ENCODE measurements at regions not wholly inside any gene's neighbourhood (a gene's known extent, or its start where the extent isn't known, plus 50 kb on each side); places are given as distances from the start of the nearest gene placed in this dataset.

GRCh38 chr1:102593276-102593675 is 515.0 kb downstream of the COL11A1 start:
- Histone ChIP-seq H3K4me3 (ENCODE audit: control insufficient read depth in 2 of 3, extremely low read depth in 1 of 3, insufficient read depth in 2 of 3, low read depth in 1 of 3, low read length in 3 of 3) (no peak overlapping the region), H2AFZ (ENCODE audit: control insufficient read depth, low read length) (no peak overlapping the region), H3K27me3 (ENCODE audit: control insufficient read depth, extremely low read depth, insufficient read depth, low read length) (no peaks in the 10 kb centered on the region), H3K27ac (ENCODE audit: control insufficient read depth, insufficient read depth, low read length) (no peak overlapping the region), H3K4me1 (ENCODE audit: control insufficient read depth, extremely low read depth, insufficient read depth, low read length) (no peaks in the 10 kb centered on the region), H3K36me3 (ENCODE audit: control insufficient read depth in 2 of 2, extremely low read depth in 1 of 2, insufficient read depth in 2 of 2, low read length in 2 of 2) (no peaks in the 10 kb centered on the region), H4K20me1 (ENCODE audit: control insufficient read depth, extremely low read depth, insufficient read depth, low read length) (no peaks in the 10 kb centered on the region), H3K9me3 (ENCODE audit: control insufficient read depth, low read depth, low read length) (no peaks in the 10 kb centered on the region), H3K4me2 (ENCODE audit: control insufficient read depth, extremely low read depth, insufficient read depth, low read depth, low read length) (no peak overlapping the region), H3K9ac (ENCODE audit: control insufficient read depth, extremely low read depth, insufficient read depth, low read length) (no peak overlapping the region), H3K9me1 (ENCODE audit: control insufficient read depth, extremely low read depth, insufficient read depth, low read length) (no peaks in the 10 kb centered on the region), H3K79me2 (ENCODE audit: control insufficient read depth, insufficient read depth, low read length) (no peaks in the 10 kb centered on the region)
- dilution Hi-C loops (cut with MboI; ENCODE audit: extremely low pct_ligation_motif_present, low sequenced_read_pairs) = no loop called here
- no peak for FAIRE-seq
- TF ChIP-seq, protein P1, sequence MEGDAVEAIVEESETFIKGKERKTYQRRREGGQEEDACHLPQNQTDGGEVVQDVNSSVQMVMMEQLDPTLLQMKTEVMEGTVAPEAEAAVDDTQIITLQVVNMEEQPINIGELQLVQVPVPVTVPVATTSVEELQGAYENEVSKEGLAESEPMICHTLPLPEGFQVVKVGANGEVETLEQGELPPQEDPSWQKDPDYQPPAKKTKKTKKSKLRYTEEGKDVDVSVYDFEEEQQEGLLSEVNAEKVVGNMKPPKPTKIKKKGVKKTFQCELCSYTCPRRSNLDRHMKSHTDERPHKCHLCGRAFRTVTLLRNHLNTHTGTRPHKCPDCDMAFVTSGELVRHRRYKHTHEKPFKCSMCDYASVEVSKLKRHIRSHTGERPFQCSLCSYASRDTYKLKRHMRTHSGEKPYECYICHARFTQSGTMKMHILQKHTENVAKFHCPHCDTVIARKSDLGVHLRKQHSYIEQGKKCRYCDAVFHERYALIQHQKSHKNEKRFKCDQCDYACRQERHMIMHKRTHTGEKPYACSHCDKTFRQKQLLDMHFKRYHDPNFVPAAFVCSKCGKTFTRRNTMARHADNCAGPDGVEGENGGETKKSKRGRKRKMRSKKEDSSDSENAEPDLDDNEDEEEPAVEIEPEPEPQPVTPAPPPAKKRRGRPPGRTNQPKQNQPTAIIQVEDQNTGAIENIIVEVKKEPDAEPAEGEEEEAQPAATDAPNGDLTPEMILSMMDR (optimal IDR thresholded peaks at IDR 0.05 in 1 of 3, IDR thresholded peaks at IDR 0.05 in 1 of 3, conservative IDR thresholded peaks at IDR 0.05 in 1 of 3; ENCODE audit: extremely low read depth in 1 of 3, insufficient read depth in 2 of 3, low read length in 3 of 3) = no peak
- TF ChIP-seq EZH2 (IDR thresholded peaks at IDR 0.05; ENCODE audit: low read length) = no peak
- DNase-seq (ENCODE audit: low read depth, low spot score) = no peak

DNA sequence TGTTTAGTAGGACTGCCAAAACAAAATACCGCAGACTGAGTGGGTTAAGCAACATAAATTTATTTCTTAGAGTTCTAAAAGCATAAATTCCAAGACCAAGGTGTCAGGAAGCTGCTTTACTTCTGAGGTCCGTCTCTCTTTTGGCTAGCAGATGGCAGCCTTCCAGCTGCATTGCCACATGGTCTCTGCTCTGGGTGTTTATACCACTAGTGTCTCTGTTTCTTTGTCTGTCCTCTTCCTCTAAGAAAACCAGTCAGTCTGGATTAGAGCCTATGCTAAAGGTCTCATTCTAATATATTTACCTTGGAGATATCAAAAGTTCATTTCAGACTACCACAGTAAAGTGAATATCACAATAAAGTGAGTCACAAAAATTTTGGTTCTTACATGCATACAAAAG is 519.8 kb downstream of the COL11A1 start:
- Histone ChIP-seq H3K9me1 (ENCODE audit: control insufficient read depth, extremely low read depth, insufficient read depth, low read length) (no peaks in the 10 kb centered on the region), H3K36me3 (ENCODE audit: control insufficient read depth in 2 of 2, extremely low read depth in 1 of 2, insufficient read depth in 2 of 2, low read length in 2 of 2) (no peaks in the 10 kb centered on the region), H3K4me2 (ENCODE audit: control insufficient read depth, extremely low read depth, insufficient read depth, low read depth, low read length) (no peak overlapping the region), H4K20me1 (ENCODE audit: control insufficient read depth, extremely low read depth, insufficient read depth, low read length) (no peaks in the 10 kb centered on the region), H3K4me1 (ENCODE audit: control insufficient read depth, extremely low read depth, insufficient read depth, low read length) (no peaks in the 10 kb centered on the region), H2AFZ (ENCODE audit: control insufficient read depth, low read length) (no peak overlapping the region), H3K27ac (ENCODE audit: control insufficient read depth, insufficient read depth, low read length) (no peak overlapping the region), H3K9me3 (ENCODE audit: control insufficient read depth, low read depth, low read length) (no peaks in the 10 kb centered on the region), H3K27me3 (ENCODE audit: control insufficient read depth, extremely low read depth, insufficient read depth, low read length) (no peaks in the 10 kb centered on the region), H3K9ac (ENCODE audit: control insufficient read depth, extremely low read depth, insufficient read depth, low read length) (no peak overlapping the region), H3K4me3 (ENCODE audit: control insufficient read depth in 2 of 3, extremely low read depth in 1 of 3, insufficient read depth in 2 of 3, low read depth in 1 of 3, low read length in 3 of 3) (no peak overlapping the region), H3K79me2 (ENCODE audit: control insufficient read depth, insufficient read depth, low read length) (no peaks in the 10 kb centered on the region)
- FAIRE-seq (no peak), DNase-seq (ENCODE audit: low read depth, low spot score) (no peak)
- dilution Hi-C loops (cut with MboI; ENCODE audit: extremely low pct_ligation_motif_present, low sequenced_read_pairs) = no loop called here
- TF ChIP-seq, protein P1 (optimal IDR thresholded peaks at IDR 0.05 in 1 of 3, IDR thresholded peaks at IDR 0.05 in 1 of 3, conservative IDR thresholded peaks at IDR 0.05 in 1 of 3; ENCODE audit: extremely low read depth in 1 of 3, insufficient read depth in 2 of 3, low read length in 3 of 3) = no peak
- TF ChIP-seq EZH2 (IDR thresholded peaks at IDR 0.05; ENCODE audit: low read length) = no peak

Measured in keratinocyte (primary cell).